ENCODE measurements at regions not wholly inside any gene's neighbourhood (a gene's known extent, or its start where the extent isn't known, plus 50 kb on each side); places are given as distances from the start of the nearest gene placed in this dataset.

DNA sequence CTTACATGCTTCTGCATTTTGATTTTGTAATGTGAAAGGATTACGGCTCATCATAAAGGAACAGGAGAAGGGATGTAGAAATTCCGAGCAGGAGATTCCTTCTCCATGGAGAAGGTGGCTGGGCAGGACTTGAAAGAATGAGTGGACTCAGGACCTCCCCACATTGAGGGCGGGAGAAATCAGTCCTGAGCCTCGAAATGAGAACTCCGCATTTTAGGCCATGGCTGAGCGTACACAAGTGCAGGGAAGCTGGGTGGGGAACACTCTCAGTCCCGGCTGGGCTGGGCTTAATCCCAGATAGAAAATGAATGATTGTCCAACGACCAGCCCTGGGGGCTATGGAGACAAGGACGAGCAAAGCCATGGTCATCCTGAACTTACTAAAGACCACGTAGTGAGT is 402.3 kb upstream of the POU3F1 start:
- no peaks in the 10 kb centered on the region for H3K27me3 ChIP-seq (ENCODE audit: control insufficient read depth in 2 of 2, insufficient read depth in 2 of 2, low read length in 2 of 2)
- intact Hi-C loops (cut with micrococcal nuclease): no loop called here
- H3K9me3 Mint-ChIP-seq: peaks cover 0 to 3% (median 0%) of the 10 kb centered on the region in 11 donors
- CTCF ChIA-PET: no interaction called here
- H3K36me3 ChIP-seq (ENCODE audit: control insufficient read depth in 2 of 3, insufficient read depth in 3 of 3, low read length in 3 of 3): no peaks in the 10 kb centered on the region
- H3K4me1 Mint-ChIP-seq: no peaks in the 10 kb centered on the region
- H3K36me3 Mint-ChIP-seq: no peaks in the 10 kb centered on the region
- H3K4me3 ChIP-seq (ENCODE audit: low read length): no peak overlapping the region
- no peaks in the 10 kb centered on the region for H3K4me1 ChIP-seq (ENCODE audit: control insufficient read depth in 2 of 2, insufficient read depth in 2 of 2, low read length in 2 of 2)
- no peaks in the 10 kb centered on the region for H3K9me3 ChIP-seq (ENCODE audit: control insufficient read depth in 2 of 3, low read length in 3 of 3)
- H3K4me3 Mint-ChIP-seq: no peak overlapping the region
- H3K27ac ChIP-seq (ENCODE audit: low read depth, low read length): no peak overlapping the region
- DNase-seq (no peak), ATAC-seq (no peak)
- POLR2A ChIA-PET: no interaction called here
- H3K27me3 Mint-ChIP-seq: peaks cover 11 to 39% (median 25%) of the 10 kb centered on the region in 5 donors
- no peak overlapping the region for H3K27ac Mint-ChIP-seq

- no peaks in the 10 kb centered on the region for H3K27me3 ChIP-seq (ENCODE audit: control insufficient read depth in 2 of 2, insufficient read depth in 2 of 2, low read length in 2 of 2)
- intact Hi-C loops (cut with micrococcal nuclease): no loop called here
- Mint-ChIP-seq H3K27ac (no peak overlapping the region), H3K9me3 (peaks cover 0 to 13% (median 5%) of the 10 kb centered on the region in 11 donors), H3K36me3 (no peaks in the 10 kb centered on the region), H3K4me3 (no peak overlapping the region), H3K4me1 (no peaks in the 10 kb centered on the region), H3K27me3 (peaks cover 15 to 55% (median 37%) of the 10 kb centered on the region in 5 donors)
- no peak overlapping the region for H3K4me3 ChIP-seq (ENCODE audit: low read length)
- no peak for DNase-seq
- no peaks in the 10 kb centered on the region for H3K36me3 ChIP-seq (ENCODE audit: control insufficient read depth in 2 of 3, insufficient read depth in 3 of 3, low read length in 3 of 3)
- CTCF ChIA-PET: no interaction called here
- H3K9me3 ChIP-seq (ENCODE audit: control insufficient read depth in 2 of 3, low read length in 3 of 3): no peaks in the 10 kb centered on the region
- H3K27ac ChIP-seq (ENCODE audit: low read depth, low read length): no peak overlapping the region
- no peak for ATAC-seq
- POLR2A ChIA-PET: no interaction called here
- no peaks in the 10 kb centered on the region for H3K4me1 ChIP-seq (ENCODE audit: control insufficient read depth in 2 of 2, insufficient read depth in 2 of 2, low read length in 2 of 2)
Observed at GRCh38 chr1:38446936-38447335, 400.3 kb upstream of the POU3F1 start.

DNA sequence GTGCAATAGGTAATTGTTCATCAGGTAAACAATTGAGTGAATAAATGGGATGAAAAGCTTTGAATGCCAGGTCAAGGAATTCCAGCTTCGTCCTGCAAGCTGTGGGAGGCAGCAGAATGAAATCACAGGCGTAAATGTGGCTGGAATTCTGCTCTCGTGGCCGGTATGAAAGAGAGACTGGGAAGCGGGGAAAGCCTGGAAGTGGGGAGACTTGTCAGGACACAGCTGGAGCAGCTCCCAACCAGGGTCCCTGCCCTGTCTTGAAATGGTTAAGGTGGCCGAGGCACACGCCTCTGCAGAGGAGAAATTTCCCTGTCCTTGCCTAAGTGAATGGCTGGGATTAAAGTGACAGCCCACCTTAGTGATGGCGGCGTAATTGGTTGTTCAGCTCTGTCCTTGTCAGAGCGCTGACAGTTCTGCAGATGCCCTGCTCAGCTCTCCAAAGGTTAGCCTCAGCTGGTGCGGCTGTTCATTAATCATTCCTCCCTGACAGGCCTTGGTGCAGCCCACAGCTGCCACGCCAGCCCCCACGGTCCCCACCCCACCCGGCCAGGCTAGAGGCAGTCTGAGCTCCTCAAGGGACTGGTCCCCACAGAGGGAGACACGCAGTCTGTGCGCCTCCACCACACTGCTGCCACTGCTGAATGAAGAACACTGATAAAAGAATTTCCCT is 398.3 kb upstream of the POU3F1 start:
- no peak overlapping the region for H3K27ac ChIP-seq (ENCODE audit: low read depth, low read length)
- no peaks in the 10 kb centered on the region for H3K36me3 ChIP-seq (ENCODE audit: control insufficient read depth in 2 of 3, insufficient read depth in 3 of 3, low read length in 3 of 3)
- H3K4me1 ChIP-seq (ENCODE audit: control insufficient read depth in 2 of 2, insufficient read depth in 2 of 2, low read length in 2 of 2): no peaks in the 10 kb centered on the region
- ChIA-PET CTCF (no interaction called here), POLR2A (no interaction called here)
- DNase-seq (no peak), ATAC-seq (no peak)
- H3K4me3 ChIP-seq (ENCODE audit: low read length): no peak overlapping the region
- Mint-ChIP-seq H3K4me3 (no peak overlapping the region), H3K9me3 (peaks cover 0 to 33% (median 16%) of the 10 kb centered on the region in 11 donors), H3K36me3 (peaks cover 0 to 13% (median 0%) of the 10 kb centered on the region in 5 donors), H3K27me3 (peaks cover 15 to 65% (median 52%) of the 10 kb centered on the region in 5 donors), H3K27ac (no peak overlapping the region), H3K4me1 (no peaks in the 10 kb centered on the region)
- intact Hi-C loops (cut with micrococcal nuclease): no loop called here
- peaks cover 0 to 4% of the 10 kb centered on the region in 2 donors for H3K27me3 ChIP-seq (ENCODE audit: control insufficient read depth in 2 of 2, insufficient read depth in 2 of 2, low read length in 2 of 2)
- peaks cover 0 to 10% (median 0%) of the 10 kb centered on the region in 3 experiments for H3K9me3 ChIP-seq (ENCODE audit: control insufficient read depth in 2 of 3, low read length in 3 of 3)

DNA sequence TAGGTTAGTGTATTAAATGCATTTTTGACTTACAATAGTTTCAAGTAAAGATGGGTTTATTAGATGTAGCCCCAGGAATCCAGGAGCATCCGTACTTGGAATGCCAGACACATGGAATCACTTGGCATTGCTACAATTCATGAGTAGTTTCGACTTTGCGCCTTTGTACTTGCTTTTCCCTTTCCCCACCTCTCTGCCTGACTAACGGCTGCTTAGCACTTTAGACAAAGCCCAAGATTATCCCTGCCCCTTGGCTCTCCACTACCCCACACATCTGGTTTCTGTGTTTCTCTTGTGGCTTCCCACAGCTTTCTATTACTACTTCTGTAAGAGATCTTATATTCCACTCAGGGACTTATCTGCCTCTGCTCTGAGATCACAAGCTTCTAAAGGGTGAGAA is 397.7 kb upstream of the POU3F1 start:
- ChIA-PET CTCF (no interaction called here), POLR2A (no interaction called here)
- Mint-ChIP-seq H3K36me3 (peaks cover 0 to 14% (median 0%) of the 10 kb centered on the region in 5 donors), H3K9me3 (peaks cover 0 to 35% (median 18%) of the 10 kb centered on the region in 11 donors), H3K4me1 (no peaks in the 10 kb centered on the region), H3K4me3 (no peak overlapping the region), H3K27me3 (peaks cover 15 to 66% (median 53%) of the 10 kb centered on the region in 5 donors), H3K27ac (no peak overlapping the region)
- no peak overlapping the region for H3K4me3 ChIP-seq (ENCODE audit: low read length)
- H3K27me3 ChIP-seq (ENCODE audit: control insufficient read depth in 2 of 2, insufficient read depth in 2 of 2, low read length in 2 of 2): peaks cover 0 to 4% of the 10 kb centered on the region in 2 donors
- intact Hi-C loops (cut with micrococcal nuclease): no loop called here
- H3K36me3 ChIP-seq (ENCODE audit: control insufficient read depth in 2 of 3, insufficient read depth in 3 of 3, low read length in 3 of 3): no peaks in the 10 kb centered on the region
- peaks cover 0 to 10% (median 0%) of the 10 kb centered on the region in 3 experiments for H3K9me3 ChIP-seq (ENCODE audit: control insufficient read depth in 2 of 3, low read length in 3 of 3)
- ATAC-seq (no peak), DNase-seq (no peak)
- no peak overlapping the region for H3K27ac ChIP-seq (ENCODE audit: low read depth, low read length)
- no peaks in the 10 kb centered on the region for H3K4me1 ChIP-seq (ENCODE audit: control insufficient read depth in 2 of 2, insufficient read depth in 2 of 2, low read length in 2 of 2)

DNA sequence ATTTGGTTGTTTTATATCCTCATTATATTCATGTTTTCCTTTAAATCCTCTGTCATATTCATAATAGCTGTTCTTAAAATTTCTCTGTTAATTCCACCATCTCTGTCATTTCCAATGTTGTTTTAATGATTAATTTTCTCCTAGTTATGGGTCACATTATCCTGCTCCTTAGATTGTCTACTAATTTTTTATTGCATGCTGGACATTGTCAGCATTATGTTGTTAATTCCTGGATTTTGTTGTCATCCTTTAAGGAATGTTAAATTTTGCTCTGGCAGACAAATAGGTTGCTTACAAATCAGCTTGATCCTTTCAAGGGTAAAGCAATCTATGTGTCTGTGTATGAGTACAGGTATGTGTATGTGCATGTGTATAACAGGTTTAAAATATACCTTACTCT is 393.8 kb upstream of the POU3F1 start:
- Mint-ChIP-seq H3K9me3 (peaks cover 0 to 41% (median 18%) of the 10 kb centered on the region in 11 donors), H3K4me1 (no peaks in the 10 kb centered on the region), H3K4me3 (no peak overlapping the region), H3K27ac (no peak overlapping the region), H3K36me3 (peaks cover 0 to 14% (median 0%) of the 10 kb centered on the region in 5 donors), H3K27me3 (peaks cover 7 to 53% (median 40%) of the 10 kb centered on the region in 5 donors)
- ATAC-seq (no peak), DNase-seq (no peak)
- ChIA-PET POLR2A (no interaction called here), CTCF (no interaction called here)
- no peak overlapping the region for H3K4me3 ChIP-seq (ENCODE audit: low read length)
- no peak overlapping the region for H3K27ac ChIP-seq (ENCODE audit: low read depth, low read length)
- intact Hi-C loops (cut with micrococcal nuclease): no loop called here
- H3K9me3 ChIP-seq (ENCODE audit: control insufficient read depth in 2 of 3, low read length in 3 of 3): peaks cover 0 to 10% (median 0%) of the 10 kb centered on the region in 3 experiments
- H3K27me3 ChIP-seq (ENCODE audit: control insufficient read depth in 2 of 2, insufficient read depth in 2 of 2, low read length in 2 of 2): peaks cover 0 to 4% of the 10 kb centered on the region in 2 donors
- no peaks in the 10 kb centered on the region for H3K36me3 ChIP-seq (ENCODE audit: control insufficient read depth in 2 of 3, insufficient read depth in 3 of 3, low read length in 3 of 3)
- no peaks in the 10 kb centered on the region for H3K4me1 ChIP-seq (ENCODE audit: control insufficient read depth in 2 of 2, insufficient read depth in 2 of 2, low read length in 2 of 2)

DNA sequence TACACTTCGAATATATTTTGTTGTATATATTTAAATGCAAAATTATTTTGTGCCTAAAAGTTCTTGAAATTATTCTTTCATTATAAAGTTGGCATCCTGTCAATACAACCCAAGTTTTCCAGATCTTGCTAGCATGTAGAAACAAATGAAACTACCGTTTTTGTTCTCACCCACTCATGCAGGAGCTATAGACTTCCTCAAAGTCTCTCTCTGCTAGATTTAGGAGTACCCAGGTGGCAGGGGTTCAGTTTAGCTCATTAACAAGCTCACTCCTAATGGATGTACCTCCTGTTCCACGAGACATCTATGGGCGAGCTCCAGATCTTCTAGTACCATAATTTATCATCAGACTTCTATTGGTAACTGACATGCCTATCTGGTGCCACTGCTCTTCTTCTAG is 390.2 kb upstream of the POU3F1 start:
- ChIA-PET POLR2A (no interaction called here), CTCF (no interaction called here)
- H3K36me3 Mint-ChIP-seq: peaks cover 0 to 14% (median 0%) of the 10 kb centered on the region in 5 donors
- H3K4me1 Mint-ChIP-seq: no peaks in the 10 kb centered on the region
- peaks cover 13 to 32% (median 26%) of the 10 kb centered on the region in 5 donors for H3K27me3 Mint-ChIP-seq
- ATAC-seq: no peak
- intact Hi-C loops (cut with micrococcal nuclease): no loop called here
- H3K4me3 Mint-ChIP-seq: no peak overlapping the region
- H3K27ac ChIP-seq (ENCODE audit: low read depth, low read length): no peak overlapping the region
- no peaks in the 10 kb centered on the region for H3K4me1 ChIP-seq (ENCODE audit: control insufficient read depth in 2 of 2, insufficient read depth in 2 of 2, low read length in 2 of 2)
- H3K27ac Mint-ChIP-seq: no peak overlapping the region
- H3K36me3 ChIP-seq (ENCODE audit: control insufficient read depth in 2 of 3, insufficient read depth in 3 of 3, low read length in 3 of 3): no peaks in the 10 kb centered on the region
- H3K4me3 ChIP-seq (ENCODE audit: low read length): no peak overlapping the region
- DNase-seq: no peak
- H3K9me3 ChIP-seq (ENCODE audit: control insufficient read depth in 2 of 3, low read length in 3 of 3): peaks cover 0 to 10% (median 0%) of the 10 kb centered on the region in 3 experiments
- peaks cover 0 to 4% of the 10 kb centered on the region in 2 donors for H3K27me3 ChIP-seq (ENCODE audit: control insufficient read depth in 2 of 2, insufficient read depth in 2 of 2, low read length in 2 of 2)
- peaks cover 0 to 26% (median 14%) of the 10 kb centered on the region in 11 donors for H3K9me3 Mint-ChIP-seq

GRCh38 chr1:38436006-38436405 is 389.4 kb upstream of the POU3F1 start:
- POLR2A ChIA-PET: no interaction called here
- Histone ChIP-seq H3K36me3 (ENCODE audit: control insufficient read depth in 2 of 3, insufficient read depth in 3 of 3, low read length in 3 of 3) (no peaks in the 10 kb centered on the region), H3K27me3 (ENCODE audit: control insufficient read depth in 2 of 2, insufficient read depth in 2 of 2, low read length in 2 of 2) (peaks cover 0 to 3% of the 10 kb centered on the region in 2 donors), H3K4me1 (ENCODE audit: control insufficient read depth in 2 of 2, insufficient read depth in 2 of 2, low read length in 2 of 2) (no peaks in the 10 kb centered on the region), H3K9me3 (ENCODE audit: control insufficient read depth in 2 of 3, low read length in 3 of 3) (peaks cover 0 to 7% (median 0%) of the 10 kb centered on the region in 3 experiments), H3K27ac (ENCODE audit: low read depth, low read length) (no peak overlapping the region), H3K4me3 (ENCODE audit: low read length) (no peak overlapping the region)
- Mint-ChIP-seq H3K27ac (no peak overlapping the region), H3K4me1 (no peaks in the 10 kb centered on the region), H3K27me3 (peaks cover 18 to 32% (median 25%) of the 10 kb centered on the region in 5 donors), H3K36me3 (peaks cover 0 to 9% (median 0%) of the 10 kb centered on the region in 5 donors), H3K9me3 (peaks cover 0 to 19% (median 10%) of the 10 kb centered on the region in 11 donors), H3K4me3 (no peak overlapping the region)
- DNase-seq (no peak), ATAC-seq (no peak)
- intact Hi-C loops (cut with micrococcal nuclease): no loop called here
- CTCF ChIA-PET: no interaction called here
